NB4 (cell line): ENCODE measurements at regions not wholly inside any gene's neighbourhood (a gene's known extent, or its start where the extent isn't known, plus 50 kb on each side); places are given as distances from the start of the nearest gene placed in this dataset.
"Not testable (repeated sequence)": the region's sequence is repeated elsewhere in the genome, so short reads cannot be mapped to it uniquely, and the experiment has no call there.

Experiments used
- DNase-seq: peaks from one replicate; pipeline ENCODE4 v3.0.0; 2010; ENCODE audit warnings: low read depth
- H3K4me3 ChIP-seq: one replicate; pipeline ENCODE4 v1.5.1; 2011; ENCODE audit warnings: mild to moderate bottlenecking, low read depth, low read length, moderate library complexity
- MYC ChIP-seq: IDR thresholded peaks from 2 replicates; pipeline ENCODE4 v1.6.1; 2011; ENCODE audit warnings: low read depth, low read length
- POLR2A ChIP-seq: IDR thresholded peaks from 2 replicates; pipeline ENCODE4 v1.6.1; 2011; ENCODE audit warnings: mild to moderate bottlenecking; ENCODE audit not compliant: insufficient read length; ENCODE audit errors: extremely low read depth
- TF ChIP-seq, protein P1 (sequence below): IDR thresholded peaks from 2 replicates; pipeline ENCODE4 v1.6.1; 2011; ENCODE audit warnings: low read depth, low read length
- TF ChIP-seq, protein P2 (sequence below): IDR thresholded peaks from one replicate; pipeline ENCODE4 v1.5.1; 2012; ENCODE audit warnings: low read depth, low read length

DNA sequence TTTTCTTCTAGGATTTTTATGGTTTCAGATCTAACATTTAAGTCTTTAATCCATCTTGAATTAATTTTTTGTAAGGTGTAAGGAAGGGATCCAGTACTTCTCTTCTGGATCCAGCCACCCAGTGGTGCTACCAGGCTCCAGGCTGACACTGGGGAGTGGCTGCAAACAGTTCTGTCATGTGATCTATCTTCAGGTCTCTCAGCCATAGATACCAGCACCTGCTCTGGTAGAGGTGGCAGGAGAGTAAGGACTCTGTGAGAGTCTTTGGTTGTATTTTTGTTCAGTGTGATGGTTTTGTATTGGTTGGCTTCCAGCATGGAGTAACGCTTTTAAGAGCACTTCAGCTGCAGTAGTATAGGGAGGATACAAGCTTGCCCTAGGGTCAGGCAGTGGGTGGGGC lies 205.9 kb downstream of the FGF10 start:
- TF ChIP-seq POLR2A (no peak), MYC (no peak)
- TF ChIP-seq, protein P1, sequence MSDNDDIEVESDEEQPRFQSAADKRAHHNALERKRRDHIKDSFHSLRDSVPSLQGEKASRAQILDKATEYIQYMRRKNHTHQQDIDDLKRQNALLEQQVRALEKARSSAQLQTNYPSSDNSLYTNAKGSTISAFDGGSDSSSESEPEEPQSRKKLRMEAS: no peak
- TF ChIP-seq, protein P2, sequence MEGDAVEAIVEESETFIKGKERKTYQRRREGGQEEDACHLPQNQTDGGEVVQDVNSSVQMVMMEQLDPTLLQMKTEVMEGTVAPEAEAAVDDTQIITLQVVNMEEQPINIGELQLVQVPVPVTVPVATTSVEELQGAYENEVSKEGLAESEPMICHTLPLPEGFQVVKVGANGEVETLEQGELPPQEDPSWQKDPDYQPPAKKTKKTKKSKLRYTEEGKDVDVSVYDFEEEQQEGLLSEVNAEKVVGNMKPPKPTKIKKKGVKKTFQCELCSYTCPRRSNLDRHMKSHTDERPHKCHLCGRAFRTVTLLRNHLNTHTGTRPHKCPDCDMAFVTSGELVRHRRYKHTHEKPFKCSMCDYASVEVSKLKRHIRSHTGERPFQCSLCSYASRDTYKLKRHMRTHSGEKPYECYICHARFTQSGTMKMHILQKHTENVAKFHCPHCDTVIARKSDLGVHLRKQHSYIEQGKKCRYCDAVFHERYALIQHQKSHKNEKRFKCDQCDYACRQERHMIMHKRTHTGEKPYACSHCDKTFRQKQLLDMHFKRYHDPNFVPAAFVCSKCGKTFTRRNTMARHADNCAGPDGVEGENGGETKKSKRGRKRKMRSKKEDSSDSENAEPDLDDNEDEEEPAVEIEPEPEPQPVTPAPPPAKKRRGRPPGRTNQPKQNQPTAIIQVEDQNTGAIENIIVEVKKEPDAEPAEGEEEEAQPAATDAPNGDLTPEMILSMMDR: no peak
- H3K4me3 ChIP-seq: no peak overlapping the region
- no peak for DNase-seq

DNA sequence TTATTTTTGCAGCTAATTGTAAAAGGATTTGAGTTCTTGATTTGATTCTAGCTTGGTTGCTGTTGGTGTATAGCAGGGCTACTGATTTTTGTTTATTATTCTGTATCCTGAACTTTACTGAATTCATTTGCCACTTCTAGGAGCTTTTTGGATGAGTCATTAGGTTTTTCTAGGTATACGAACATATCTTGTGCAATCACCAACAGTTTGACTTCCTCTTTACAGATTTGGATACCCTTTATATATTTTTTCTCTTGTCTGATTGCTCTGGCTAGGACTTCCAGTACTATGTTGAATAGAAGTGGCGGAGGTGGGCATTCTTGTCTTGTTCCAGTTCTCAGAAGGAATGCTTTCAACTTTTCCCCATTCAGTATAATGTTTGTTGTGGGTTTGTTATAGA lies 210.8 kb downstream of the FGF10 start:
- no peak overlapping the region for H3K4me3 ChIP-seq
- peak; percentile 45 for DNase-seq
- TF ChIP-seq MYC (no peak), POLR2A (no peak)
- TF ChIP-seq, protein P2: no peak
- TF ChIP-seq, protein P1: no peak

DNA sequence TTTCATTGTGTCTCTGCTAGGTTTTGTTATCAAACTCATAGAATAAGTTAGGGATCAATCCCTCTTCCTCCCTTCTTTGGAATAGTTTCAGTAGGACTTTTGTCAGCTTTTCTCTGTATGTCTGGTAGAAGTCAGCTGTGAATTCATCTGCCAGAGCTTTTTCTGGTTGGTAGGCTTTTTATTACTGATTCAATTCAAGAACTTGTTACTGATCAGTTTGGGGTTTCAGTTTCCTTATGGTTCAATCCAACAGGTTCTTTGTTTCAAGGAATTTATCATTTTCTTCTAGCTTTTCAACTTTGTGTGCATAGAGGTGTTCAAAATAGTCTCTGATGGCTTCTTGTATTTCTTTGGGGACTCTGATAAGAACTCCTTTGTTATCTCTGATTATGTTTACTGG lies 221.7 kb downstream of the FGF10 start:
- no peak for DNase-seq
- TF ChIP-seq POLR2A (no peak), MYC (no peak)
- TF ChIP-seq, protein P2: no peak
- TF ChIP-seq, protein P1: no peak
- H3K4me3 ChIP-seq: no peak overlapping the region

DNA sequence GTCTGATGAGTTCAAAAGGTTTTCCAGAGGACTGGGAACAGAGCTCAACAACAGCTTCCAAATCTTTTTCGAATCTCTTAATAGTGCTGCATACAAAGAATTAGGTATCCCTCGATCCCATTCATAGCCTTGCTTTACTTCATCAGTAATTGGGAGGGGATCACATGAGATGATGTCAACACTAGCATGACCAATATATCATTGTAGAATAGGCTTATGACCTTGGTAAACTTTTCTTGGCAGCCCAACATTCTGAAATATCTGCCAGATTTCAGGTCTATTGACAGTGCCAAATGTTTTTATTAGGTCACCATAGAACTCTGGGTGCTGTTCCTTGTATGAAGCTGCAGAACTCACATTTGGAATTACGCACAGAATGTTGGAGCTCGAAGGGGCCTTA lies 228.9 kb downstream of the FGF10 start:
- no peak for TF ChIP-seq POLR2A
- TF ChIP-seq, protein P2: no peak
- TF ChIP-seq, protein P1: no peak
- TF ChIP-seq MYC: no peak
- no peak overlapping the region for H3K4me3 ChIP-seq
- no peak for DNase-seq

DNA sequence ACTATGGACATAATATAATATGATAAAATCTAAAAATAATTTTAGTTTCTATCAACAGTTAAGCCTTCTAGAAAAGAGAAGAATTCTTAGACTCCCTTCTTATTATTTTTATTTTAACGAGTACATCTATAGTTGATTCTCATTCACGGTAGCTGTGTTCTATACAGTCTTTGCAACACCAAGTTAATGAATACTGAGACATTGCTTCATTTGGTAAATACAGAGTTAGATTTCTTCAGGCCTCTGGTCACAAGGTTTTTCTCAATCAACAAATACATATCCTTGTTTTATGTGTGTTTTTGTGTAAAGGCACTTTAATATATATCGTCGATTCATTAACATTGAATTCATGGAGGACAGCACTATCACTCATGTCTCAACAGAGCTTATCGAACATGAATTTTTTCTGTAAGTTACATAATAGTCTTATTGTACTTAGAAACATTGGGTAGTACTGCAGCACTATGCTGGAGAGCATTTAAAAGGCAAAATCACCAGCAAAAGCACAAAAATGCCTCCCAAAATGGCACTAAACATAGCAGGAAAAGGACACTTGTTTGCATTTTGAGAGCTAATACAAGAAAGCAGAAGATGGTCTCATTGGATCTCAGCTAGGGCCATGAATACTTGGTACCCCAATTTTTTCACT lies 239.0 kb downstream of the FGF10 start:
- no peak for DNase-seq
- no peak overlapping the region for H3K4me3 ChIP-seq
- TF ChIP-seq, protein P2: no peak
- TF ChIP-seq, protein P1: no peak
- TF ChIP-seq POLR2A (no peak), MYC (no peak)

DNA sequence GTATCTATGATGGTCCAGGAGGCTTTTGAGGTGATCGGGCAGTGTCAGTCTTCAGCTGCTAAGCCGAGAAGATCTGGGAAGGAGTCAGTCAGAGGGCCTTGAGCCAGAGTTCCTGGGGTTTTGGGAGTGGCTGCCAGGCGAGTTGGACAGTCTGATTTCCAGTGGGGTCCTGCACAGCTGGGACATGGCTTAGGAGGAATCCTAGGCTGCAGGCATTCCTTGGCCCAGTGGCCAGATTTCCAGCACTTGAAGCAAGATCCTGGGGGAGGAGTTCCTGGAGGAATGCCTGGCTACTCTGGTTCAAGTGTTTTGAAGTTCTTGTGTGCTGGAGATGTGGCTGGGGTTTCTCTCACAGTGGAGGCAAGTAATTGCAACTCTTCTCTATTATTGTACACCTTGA lies 271.3 kb downstream of the FGF10 start:
- not testable (repeated sequence) for H3K4me3 ChIP-seq, DNase-seq

DNA sequence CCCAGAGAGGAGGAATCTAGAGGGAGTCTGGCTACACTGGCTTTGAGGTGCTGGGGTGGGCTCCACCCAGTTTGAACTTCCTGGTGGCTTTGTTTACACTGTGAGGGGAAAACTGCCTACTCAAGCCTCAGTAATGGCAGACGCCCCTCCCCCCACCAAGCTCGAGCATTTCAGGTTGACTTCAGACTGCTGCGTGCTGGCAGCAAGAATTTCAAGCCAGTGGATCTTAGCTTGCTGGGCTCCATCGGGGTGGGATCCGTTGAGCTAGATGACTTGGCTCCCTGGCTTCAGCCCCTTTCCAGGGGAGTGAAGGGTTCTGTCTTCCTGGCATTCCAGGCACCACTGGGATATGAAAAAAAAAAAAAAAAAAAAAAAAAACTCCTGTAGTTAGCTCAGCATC lies 281.0 kb downstream of the FGF10 start:
- DNase-seq: not testable (repeated sequence)

More for the DNA sequence above, 281.0 kb downstream of the FGF10 start:
- not testable (repeated sequence) for H3K4me3 ChIP-seq
